ENCODE measurements at regions not wholly inside any gene's neighbourhood (a gene's known extent, or its start where the extent isn't known, plus 50 kb on each side); places are given as distances from the start of the nearest gene placed in this dataset.

DNA sequence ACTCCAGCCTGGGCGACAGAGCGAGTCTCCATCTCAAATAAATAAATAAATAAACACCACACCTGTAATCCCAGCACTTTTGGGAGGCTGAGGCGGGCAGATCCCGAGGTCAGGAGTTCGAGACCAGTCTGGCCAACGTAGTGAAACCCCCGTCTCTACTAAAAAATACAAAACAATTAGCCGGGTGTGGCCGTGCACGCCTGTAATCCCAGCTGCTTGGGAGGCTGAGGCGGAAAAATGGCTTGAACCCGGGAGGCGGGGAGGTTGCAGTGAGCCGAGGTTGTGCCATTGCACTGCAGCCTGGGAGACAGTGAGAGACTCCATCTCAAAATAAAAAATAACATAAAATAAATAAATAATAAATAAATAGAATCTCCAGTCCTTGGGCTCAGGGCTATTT lies 185.8 kb downstream of the SHOX start:
- TF ChIP-seq, protein P1, sequence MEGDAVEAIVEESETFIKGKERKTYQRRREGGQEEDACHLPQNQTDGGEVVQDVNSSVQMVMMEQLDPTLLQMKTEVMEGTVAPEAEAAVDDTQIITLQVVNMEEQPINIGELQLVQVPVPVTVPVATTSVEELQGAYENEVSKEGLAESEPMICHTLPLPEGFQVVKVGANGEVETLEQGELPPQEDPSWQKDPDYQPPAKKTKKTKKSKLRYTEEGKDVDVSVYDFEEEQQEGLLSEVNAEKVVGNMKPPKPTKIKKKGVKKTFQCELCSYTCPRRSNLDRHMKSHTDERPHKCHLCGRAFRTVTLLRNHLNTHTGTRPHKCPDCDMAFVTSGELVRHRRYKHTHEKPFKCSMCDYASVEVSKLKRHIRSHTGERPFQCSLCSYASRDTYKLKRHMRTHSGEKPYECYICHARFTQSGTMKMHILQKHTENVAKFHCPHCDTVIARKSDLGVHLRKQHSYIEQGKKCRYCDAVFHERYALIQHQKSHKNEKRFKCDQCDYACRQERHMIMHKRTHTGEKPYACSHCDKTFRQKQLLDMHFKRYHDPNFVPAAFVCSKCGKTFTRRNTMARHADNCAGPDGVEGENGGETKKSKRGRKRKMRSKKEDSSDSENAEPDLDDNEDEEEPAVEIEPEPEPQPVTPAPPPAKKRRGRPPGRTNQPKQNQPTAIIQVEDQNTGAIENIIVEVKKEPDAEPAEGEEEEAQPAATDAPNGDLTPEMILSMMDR (IDR thresholded peaks at IDR 0.05) = no peak
- TF ChIP-seq POLR2AphosphoS5 (IDR thresholded peaks at IDR 0.05) = no peak

All from gastroesophageal sphincter (tissue), 3 donors.